ENCODE measurements at regions not wholly inside any gene's neighbourhood (a gene's known extent, or its start where the extent isn't known, plus 50 kb on each side); places are given as distances from the start of the nearest gene placed in this dataset.

DNA sequence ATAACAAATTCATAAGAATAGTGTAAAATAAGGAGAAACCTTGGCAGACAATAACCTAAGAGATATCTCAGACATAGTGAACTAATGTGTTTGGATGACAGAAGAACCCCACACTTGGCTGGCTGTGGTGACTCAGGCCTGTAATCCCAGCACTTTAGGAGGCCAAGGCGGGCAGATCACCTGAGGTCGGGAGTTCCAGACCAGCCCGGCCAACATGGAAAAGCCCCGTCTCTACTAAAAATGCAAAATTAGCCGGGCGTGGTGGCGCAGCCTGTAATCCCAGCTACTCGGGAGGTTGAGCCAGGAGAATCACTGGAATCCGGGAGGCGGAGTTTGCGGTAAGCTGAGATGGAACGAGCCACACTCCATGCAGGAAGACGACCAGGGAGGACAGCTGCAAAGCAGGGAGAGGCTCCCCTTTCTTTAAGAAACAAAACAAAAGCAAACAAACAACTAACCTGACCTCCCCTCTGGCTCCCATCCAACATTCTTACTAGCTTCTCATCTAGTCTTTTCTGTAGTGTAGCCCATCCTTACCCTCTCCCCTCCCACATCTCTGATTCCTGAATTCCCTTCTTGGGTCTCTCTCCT lies 84.2 kb downstream of the ZNF280B start:
- intact Hi-C loops (cut with DNase I), result no loop called here
- ATAC-seq (no peak), DNase-seq (no peak)
- H3K36me3 ChIP-seq, result no peaks in the 10 kb centered on the region
- H3K4me3 ChIP-seq, result no peak overlapping the region
- peaks cover 18% of the 10 kb centered on the region for H3K27me3 ChIP-seq
- TF ChIP-seq CTCF (IDR thresholded peaks at IDR 0.05), result no peak
- H3K9me3 ChIP-seq, result no peaks in the 10 kb centered on the region
- no peak overlapping the region for H3K27ac ChIP-seq
- no peaks in the 10 kb centered on the region for H3K4me1 ChIP-seq

GRCh38 chr22:22424956-22425355 lies 83.6 kb downstream of the ZNF280B start:
- H3K27me3 ChIP-seq, result peaks cover 22% of the 10 kb centered on the region
- no peak overlapping the region for H3K27ac ChIP-seq
- no peaks in the 10 kb centered on the region for H3K4me1 ChIP-seq
- no peaks in the 10 kb centered on the region for H3K36me3 ChIP-seq
- no peak overlapping the region for H3K4me3 ChIP-seq
- H3K9me3 ChIP-seq, result no peaks in the 10 kb centered on the region
- intact Hi-C loops (cut with DNase I), result no loop called here
- DNase-seq (no peak), ATAC-seq (no peak)
- no peak for TF ChIP-seq CTCF (IDR thresholded peaks at IDR 0.05)

DNA sequence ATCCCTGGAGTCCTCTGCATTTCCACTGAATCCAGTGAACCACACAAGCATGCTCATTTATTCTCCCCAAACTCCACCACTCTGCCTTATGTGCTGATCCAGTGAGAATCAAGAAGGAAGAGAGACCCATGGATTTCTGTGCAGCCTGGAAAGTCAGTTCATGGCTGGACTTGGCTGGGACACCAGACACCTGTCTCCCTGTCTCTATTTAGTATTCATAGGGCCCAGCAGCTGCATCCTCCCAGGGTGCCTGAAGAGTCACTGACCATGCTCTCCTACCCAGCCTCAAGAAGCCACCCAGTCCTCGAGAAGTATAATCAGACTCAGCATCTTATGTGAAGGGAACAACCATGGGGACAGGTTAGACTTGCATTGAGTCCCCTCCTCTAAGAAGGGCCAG lies 83.2 kb downstream of the ZNF280B start:
- no peak for DNase-seq
- no peaks in the 10 kb centered on the region for H3K9me3 ChIP-seq
- no peak for TF ChIP-seq CTCF (IDR thresholded peaks at IDR 0.05)
- no peak for ATAC-seq
- no peak overlapping the region for H3K27ac ChIP-seq
- H3K4me1 ChIP-seq, result no peaks in the 10 kb centered on the region
- peaks cover 19% of the 10 kb centered on the region for H3K27me3 ChIP-seq
- H3K4me3 ChIP-seq, result no peak overlapping the region
- intact Hi-C loops (cut with DNase I), result no loop called here
- no peaks in the 10 kb centered on the region for H3K36me3 ChIP-seq

DNA sequence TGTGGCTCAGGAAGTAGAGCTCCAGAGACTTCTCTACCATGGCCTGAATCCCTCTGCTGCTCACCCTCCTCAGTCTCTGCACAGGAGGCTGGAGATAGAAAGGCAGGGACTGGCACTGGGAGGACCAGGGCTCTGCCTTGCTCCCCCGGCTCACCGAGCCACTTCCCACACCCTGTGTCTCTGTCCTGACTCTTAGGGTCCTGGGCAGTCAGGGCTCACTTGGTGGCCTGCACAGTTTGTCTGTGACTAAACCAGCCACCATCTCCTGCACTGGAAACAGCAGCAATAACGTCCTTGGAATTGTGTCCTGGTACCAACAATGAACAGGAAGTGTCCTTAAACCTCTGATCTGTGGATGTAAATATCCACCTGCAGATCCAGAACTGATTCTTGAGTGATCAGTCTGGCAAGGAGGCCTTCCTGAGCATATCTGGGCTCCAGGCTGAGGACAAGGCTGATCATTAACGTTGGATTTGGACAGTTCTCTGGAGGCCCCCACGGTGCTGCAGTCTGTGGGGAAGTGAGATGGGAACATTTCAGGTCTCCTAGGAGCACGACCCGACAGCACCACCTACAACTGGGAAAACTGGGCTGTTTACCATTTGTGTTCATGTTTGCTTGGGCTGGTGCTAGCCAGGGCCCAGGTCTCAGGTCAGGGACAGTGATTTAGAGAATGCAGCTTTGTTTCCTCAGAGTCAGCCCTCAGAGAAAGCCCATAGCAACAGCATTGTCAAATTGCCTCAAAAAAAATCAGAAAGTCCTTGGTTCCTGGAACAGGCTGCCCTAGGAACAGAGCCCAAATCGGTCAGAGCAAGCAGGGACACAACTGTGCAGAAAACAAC lies 82.5 kb downstream of the ZNF280B start:
- DNase-seq, result no peak
- no peak for ATAC-seq
- H3K36me3 ChIP-seq, result no peaks in the 10 kb centered on the region
- H3K27ac ChIP-seq, result no peak overlapping the region
- intact Hi-C loops (cut with DNase I), result no loop called here
- H3K4me3 ChIP-seq, result no peak overlapping the region
- no peak for TF ChIP-seq CTCF (IDR thresholded peaks at IDR 0.05)
- H3K9me3 ChIP-seq, result no peaks in the 10 kb centered on the region
- H3K27me3 ChIP-seq, result peaks cover 19% of the 10 kb centered on the region
- H3K4me1 ChIP-seq, result no peaks in the 10 kb centered on the region

GRCh38 chr22:22427542-22428065 lies 80.9 kb downstream of the ZNF280B start:
- no peak overlapping the region for H3K27ac ChIP-seq
- H3K9me3 ChIP-seq, result no peaks in the 10 kb centered on the region
- ATAC-seq, result no peak
- no peak for TF ChIP-seq CTCF (IDR thresholded peaks at IDR 0.05)
- no peaks in the 10 kb centered on the region for H3K36me3 ChIP-seq
- no peak for DNase-seq
- H3K27me3 ChIP-seq, result peaks cover 19% of the 10 kb centered on the region
- no peak overlapping the region for H3K4me3 ChIP-seq
- no peaks in the 10 kb centered on the region for H3K4me1 ChIP-seq
- intact Hi-C loops (cut with DNase I), result no loop called here

Data from upper lobe of right lung (tissue), 1 donor.